ENCODE measurements at regions not wholly inside any gene's neighbourhood (a gene's known extent, or its start where the extent isn't known, plus 50 kb on each side); places are given as distances from the start of the nearest gene placed in this dataset.

DNA sequence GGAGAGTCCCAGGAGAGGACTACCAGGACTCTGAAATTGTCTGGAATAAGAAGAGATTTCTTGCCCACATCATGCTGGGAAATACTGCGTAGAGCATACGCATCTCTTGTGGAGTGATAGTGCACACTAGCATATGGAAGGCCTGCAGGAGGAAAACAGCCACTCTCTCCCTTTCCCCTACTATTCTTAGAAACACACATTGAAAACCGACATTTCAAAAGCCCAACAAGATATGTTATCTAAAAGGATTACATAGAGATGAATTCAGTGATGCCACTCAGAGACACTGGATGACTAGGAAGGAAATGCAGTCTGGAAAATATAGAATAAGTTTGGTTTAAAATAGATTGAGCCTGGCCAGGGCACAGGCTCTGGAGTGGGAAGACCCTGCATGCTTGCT is 388.7 kb upstream of the NBEA start:
- no peak overlapping the region for H4K91ac ChIP-seq (ENCODE audit: low read depth, low read length, poor library complexity)
- H2AFZ ChIP-seq (ENCODE audit: low read length) = no peak overlapping the region
- H3K14ac ChIP-seq (ENCODE audit: low read length) = no peak overlapping the region
- H3K18ac ChIP-seq (ENCODE audit: low read length) = no peak overlapping the region
- H2AK5ac ChIP-seq (ENCODE audit: low read depth, low read length) = no peak overlapping the region
- peaks cover 0 to 11% of the 10 kb centered on the region in 2 donors for H3K4me1 ChIP-seq (ENCODE audit: control insufficient read depth in 2 of 2, insufficient read depth in 1 of 2, low read depth in 1 of 2, low read length in 2 of 2)
- H4K8ac ChIP-seq (ENCODE audit: low read depth, low read length) = no peak overlapping the region
- no peak overlapping the region for H3K9ac ChIP-seq (ENCODE audit: low read depth, low read length, poor library complexity)
- H2BK12ac ChIP-seq (ENCODE audit: low read length) = no peak overlapping the region
- no peak overlapping the region for H2BK5ac ChIP-seq (ENCODE audit: low read length)
- no peak for DNase-seq (ENCODE audit: low spot score)
- no peaks in the 10 kb centered on the region for H3K36me3 ChIP-seq (replicated peaks in 1 of 2; ENCODE audit: control insufficient read depth in 2 of 2, insufficient read depth in 2 of 2, low read length in 2 of 2)
- no peak overlapping the region for H2BK120ac ChIP-seq (ENCODE audit: low read depth, low read length)
- H3K4me2 ChIP-seq (ENCODE audit: insufficient read depth, low read length, poor library complexity, severe bottlenecking) = no peak overlapping the region
- no peak overlapping the region for H3K23ac ChIP-seq (ENCODE audit: low read depth, low read length, poor library complexity)
- no CpG with 5 or more reads among the region's 3 CpGs for WGBS, 2 donors (ENCODE audit: extremely low coverage in 2 of 2, insufficient read length in 2 of 2, insufficient replicate concordance in 1 of 2)
- H3K79me1 ChIP-seq (ENCODE audit: low read depth, low read length) = no peaks in the 10 kb centered on the region
- H3K4ac ChIP-seq (ENCODE audit: low read length) = no peak overlapping the region
- H2BK15ac ChIP-seq (ENCODE audit: low read length) = no peak overlapping the region
- H3K9me3 ChIP-seq (replicated peaks in 1 of 2; ENCODE audit: control insufficient read depth in 2 of 2, insufficient read depth in 1 of 2, low read depth in 1 of 2, low read length in 2 of 2) = no peaks in the 10 kb centered on the region
- H3K4me3 ChIP-seq (ENCODE audit: low read length in 2 of 2) = no peak overlapping the region
- H3K27ac ChIP-seq (replicated peaks; ENCODE audit: low read length) = no peak overlapping the region
- no peaks in the 10 kb centered on the region for H3K27me3 ChIP-seq (ENCODE audit: control insufficient read depth in 3 of 3, insufficient read depth in 3 of 3, low read depth in 1 of 3, low read length in 3 of 3)

DNA sequence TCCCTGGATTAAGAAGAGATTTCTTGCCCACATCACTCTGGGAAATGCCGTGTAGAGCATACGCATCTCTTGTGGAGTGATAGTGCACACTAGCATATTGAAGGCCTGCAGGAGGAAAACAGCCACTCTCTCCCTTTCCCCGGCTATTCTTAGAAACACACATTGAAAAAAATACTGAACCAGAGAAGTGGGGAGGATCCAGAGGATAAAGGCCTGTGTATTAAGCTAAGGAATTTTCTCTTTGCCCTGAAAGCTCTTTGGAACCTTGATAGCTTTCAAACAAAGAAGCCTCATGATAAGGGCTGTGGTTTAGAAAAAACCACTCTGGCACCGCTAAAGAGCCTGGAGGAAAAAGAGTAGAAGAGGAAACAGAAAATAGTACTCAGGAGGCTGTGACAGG is 386.1 kb upstream of the NBEA start:
- no peak overlapping the region for H3K4me2 ChIP-seq (ENCODE audit: insufficient read depth, low read length, poor library complexity, severe bottlenecking)
- H3K4me3 ChIP-seq (ENCODE audit: low read length in 2 of 2) = no peak overlapping the region
- H3K4me1 ChIP-seq (ENCODE audit: control insufficient read depth in 2 of 2, insufficient read depth in 1 of 2, low read depth in 1 of 2, low read length in 2 of 2) = peaks cover 0 to 11% of the 10 kb centered on the region in 2 donors
- no peak overlapping the region for H3K9ac ChIP-seq (ENCODE audit: low read depth, low read length, poor library complexity)
- no peaks in the 10 kb centered on the region for H3K9me3 ChIP-seq (replicated peaks in 1 of 2; ENCODE audit: control insufficient read depth in 2 of 2, insufficient read depth in 1 of 2, low read depth in 1 of 2, low read length in 2 of 2)
- H2BK5ac ChIP-seq (ENCODE audit: low read length) = no peak overlapping the region
- H2BK120ac ChIP-seq (ENCODE audit: low read depth, low read length) = no peak overlapping the region
- no peak overlapping the region for H3K14ac ChIP-seq (ENCODE audit: low read length)
- DNase-seq (ENCODE audit: low spot score) = no peak
- H3K27me3 ChIP-seq (ENCODE audit: control insufficient read depth in 3 of 3, insufficient read depth in 3 of 3, low read depth in 1 of 3, low read length in 3 of 3) = no peaks in the 10 kb centered on the region
- H2AFZ ChIP-seq (ENCODE audit: low read length) = no peak overlapping the region
- no peak overlapping the region for H4K8ac ChIP-seq (ENCODE audit: low read depth, low read length)
- no peak overlapping the region for H2AK5ac ChIP-seq (ENCODE audit: low read depth, low read length)
- H2BK15ac ChIP-seq (ENCODE audit: low read length) = no peak overlapping the region
- no peak overlapping the region for H3K18ac ChIP-seq (ENCODE audit: low read length)
- no peaks in the 10 kb centered on the region for H3K36me3 ChIP-seq (replicated peaks in 1 of 2; ENCODE audit: control insufficient read depth in 2 of 2, insufficient read depth in 2 of 2, low read length in 2 of 2)
- no CpG with 5 or more reads among the region's 4 CpGs for WGBS, 2 donors (ENCODE audit: extremely low coverage in 2 of 2, insufficient read length in 2 of 2, insufficient replicate concordance in 1 of 2)
- no peak overlapping the region for H3K23ac ChIP-seq (ENCODE audit: low read depth, low read length, poor library complexity)
- H4K91ac ChIP-seq (ENCODE audit: low read depth, low read length, poor library complexity) = no peak overlapping the region
- H2BK12ac ChIP-seq (ENCODE audit: low read length) = no peak overlapping the region
- peak overlapping the region; percentile 36 for H3K27ac ChIP-seq (replicated peaks; ENCODE audit: low read length)
- H3K4ac ChIP-seq (ENCODE audit: low read length) = no peak overlapping the region
- no peaks in the 10 kb centered on the region for H3K79me1 ChIP-seq (ENCODE audit: low read depth, low read length)

DNA sequence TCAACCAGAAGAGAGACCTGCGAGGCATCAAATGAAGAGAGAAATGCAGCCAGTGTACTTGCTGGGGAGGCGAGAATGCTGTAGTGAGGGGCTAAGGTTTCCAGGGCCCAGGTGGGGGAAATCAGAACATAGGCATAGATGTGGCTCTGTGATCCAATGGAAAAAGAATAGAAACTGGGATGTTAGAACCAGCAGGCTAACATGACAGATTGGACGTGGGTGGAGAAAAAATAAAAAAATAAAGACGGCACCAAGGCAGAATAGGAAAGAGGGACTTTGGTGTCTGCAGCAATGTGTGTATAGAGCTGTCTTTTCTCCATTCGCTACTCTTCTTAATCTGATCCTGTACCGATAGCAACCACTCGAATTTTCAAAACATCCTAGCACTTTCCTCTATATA is 381.0 kb upstream of the NBEA start:
- Histone ChIP-seq H2BK15ac (ENCODE audit: low read length) (no peak overlapping the region), H3K4me3 (ENCODE audit: low read length in 2 of 2) (no peak overlapping the region), H3K18ac (ENCODE audit: low read length) (no peak overlapping the region), H3K14ac (ENCODE audit: low read length) (no peak overlapping the region), H2BK120ac (ENCODE audit: low read depth, low read length) (no peak overlapping the region), H3K27ac (replicated peaks; ENCODE audit: low read length) (no peak overlapping the region), H2AFZ (ENCODE audit: low read length) (no peak overlapping the region), H3K36me3 (replicated peaks in 1 of 2; ENCODE audit: control insufficient read depth in 2 of 2, insufficient read depth in 2 of 2, low read length in 2 of 2) (no peaks in the 10 kb centered on the region), H3K4me1 (ENCODE audit: control insufficient read depth in 2 of 2, insufficient read depth in 1 of 2, low read depth in 1 of 2, low read length in 2 of 2) (peaks cover 0 to 5% of the 10 kb centered on the region in 2 donors), H4K8ac (ENCODE audit: low read depth, low read length) (no peak overlapping the region), H3K27me3 (ENCODE audit: control insufficient read depth in 3 of 3, insufficient read depth in 3 of 3, low read depth in 1 of 3, low read length in 3 of 3) (no peaks in the 10 kb centered on the region), H3K23ac (ENCODE audit: low read depth, low read length, poor library complexity) (no peak overlapping the region), H2BK12ac (ENCODE audit: low read length) (no peak overlapping the region), H2BK5ac (ENCODE audit: low read length) (no peak overlapping the region), H4K91ac (ENCODE audit: low read depth, low read length, poor library complexity) (no peak overlapping the region), H3K79me1 (ENCODE audit: low read depth, low read length) (no peaks in the 10 kb centered on the region), H3K4ac (ENCODE audit: low read length) (no peak overlapping the region), H3K9ac (ENCODE audit: low read depth, low read length, poor library complexity) (no peak overlapping the region), H2AK5ac (ENCODE audit: low read depth, low read length) (no peak overlapping the region), H3K4me2 (ENCODE audit: insufficient read depth, low read length, poor library complexity, severe bottlenecking) (no peak overlapping the region), H3K9me3 (replicated peaks in 1 of 2; ENCODE audit: control insufficient read depth in 2 of 2, insufficient read depth in 1 of 2, low read depth in 1 of 2, low read length in 2 of 2) (no peaks in the 10 kb centered on the region)
- WGBS, 2 donors (ENCODE audit: extremely low coverage in 2 of 2, insufficient read length in 2 of 2, insufficient replicate concordance in 1 of 2) = no CpG with 5 or more reads among the region's 7 CpGs
- DNase-seq (ENCODE audit: low spot score) = no peak

DNA sequence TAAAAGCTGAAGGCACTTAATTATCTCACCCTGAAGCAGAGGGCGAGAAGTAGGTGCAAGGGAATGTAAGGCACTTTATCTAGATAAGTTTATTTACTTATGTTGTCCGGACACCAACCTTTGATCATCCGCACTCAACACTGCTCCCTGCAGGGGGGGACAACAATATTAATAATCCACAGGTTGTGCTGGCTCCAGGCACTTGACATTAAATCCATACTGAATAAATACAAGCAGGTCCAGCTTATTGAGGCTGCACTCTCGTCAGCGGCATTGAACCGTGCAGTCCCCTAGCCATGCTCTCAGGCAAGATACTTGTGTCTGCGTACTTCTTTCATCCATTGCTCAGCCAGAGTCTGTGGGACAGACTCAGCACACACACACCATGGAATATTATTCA is 374.5 kb upstream of the NBEA start:
- H3K36me3 ChIP-seq (replicated peaks in 1 of 2; ENCODE audit: control insufficient read depth in 2 of 2, insufficient read depth in 2 of 2, low read length in 2 of 2) = no peaks in the 10 kb centered on the region
- no peak overlapping the region for H4K91ac ChIP-seq (ENCODE audit: low read depth, low read length, poor library complexity)
- H2BK15ac ChIP-seq (ENCODE audit: low read length) = no peak overlapping the region
- H3K9me3 ChIP-seq (replicated peaks in 1 of 2; ENCODE audit: control insufficient read depth in 2 of 2, insufficient read depth in 1 of 2, low read depth in 1 of 2, low read length in 2 of 2) = no peaks in the 10 kb centered on the region
- peaks cover 0 to 3% of the 10 kb centered on the region in 2 donors for H3K4me1 ChIP-seq (ENCODE audit: control insufficient read depth in 2 of 2, insufficient read depth in 1 of 2, low read depth in 1 of 2, low read length in 2 of 2)
- no peak overlapping the region for H2BK120ac ChIP-seq (ENCODE audit: low read depth, low read length)
- WGBS, 2 donors (ENCODE audit: extremely low coverage in 2 of 2, insufficient read length in 2 of 2, insufficient replicate concordance in 1 of 2) = no CpG with 5 or more reads among the region's 7 CpGs
- H3K79me1 ChIP-seq (ENCODE audit: low read depth, low read length) = no peaks in the 10 kb centered on the region
- no peak overlapping the region for H2BK5ac ChIP-seq (ENCODE audit: low read length)
- no peak for DNase-seq (ENCODE audit: low spot score)
- no peaks in the 10 kb centered on the region for H3K27me3 ChIP-seq (ENCODE audit: control insufficient read depth in 3 of 3, insufficient read depth in 3 of 3, low read depth in 1 of 3, low read length in 3 of 3)
- no peak overlapping the region for H3K4ac ChIP-seq (ENCODE audit: low read length)
- no peak overlapping the region for H2AK5ac ChIP-seq (ENCODE audit: low read depth, low read length)
- no peak overlapping the region for H3K4me3 ChIP-seq (ENCODE audit: low read length in 2 of 2)
- H3K4me2 ChIP-seq (ENCODE audit: insufficient read depth, low read length, poor library complexity, severe bottlenecking) = no peak overlapping the region
- no peak overlapping the region for H2AFZ ChIP-seq (ENCODE audit: low read length)
- H3K27ac ChIP-seq (replicated peaks; ENCODE audit: low read length) = no peak overlapping the region
- no peak overlapping the region for H3K23ac ChIP-seq (ENCODE audit: low read depth, low read length, poor library complexity)
- H4K8ac ChIP-seq (ENCODE audit: low read depth, low read length) = no peak overlapping the region
- H2BK12ac ChIP-seq (ENCODE audit: low read length) = no peak overlapping the region
- no peak overlapping the region for H3K18ac ChIP-seq (ENCODE audit: low read length)
- no peak overlapping the region for H3K9ac ChIP-seq (ENCODE audit: low read depth, low read length, poor library complexity)
- H3K14ac ChIP-seq (ENCODE audit: low read length) = no peak overlapping the region

Measured in neuronal stem cell (in vitro differentiated cells).